Heart left ventricle (tissue), 16 donors: ENCODE measurements at regions not wholly inside any gene's neighbourhood (a gene's known extent, or its start where the extent isn't known, plus 50 kb on each side); places are given as distances from the start of the nearest gene placed in this dataset.
"Not testable (repeated sequence)": the region's sequence is repeated elsewhere in the genome, so short reads cannot be mapped to it uniquely, and the experiment has no call there.

Source experiments
- ATAC-seq, 4 donors: fragments of 200-7000 bp; cut with Tn5 transposase; one replicate each; pipeline ENCODE4 v1.9.1; 2020 to 2022; ENCODE audit warnings: moderate library complexity in 4 of 4, mild to moderate bottlenecking in 3 of 4, moderate number of reproducible peaks in 1 of 4
- DNase-seq, 5 donors: peaks; one replicate each; pipeline ENCODE4 v3.0.0-alpha.2; 2020
- H3K27ac ChIP-seq, 12 donors: fragments of 200-600 bp; sonication (generic) in 4 of 12; one replicate each; pipeline versions ENCODE4 v1.5.0 to v1.8.0; 2016 to 2022; ENCODE audit warnings: mild to moderate bottlenecking in 2 of 12
- H3K27me3 ChIP-seq, 9 donors: fragments of 200-600 bp; sonication (generic) in 2 of 9; one replicate each; pipeline versions ENCODE4 v1.5.1 to v1.8.0; 2016 to 2022; ENCODE audit warnings: mild to moderate bottlenecking in 3 of 9
- H3K36me3 ChIP-seq, 9 donors: fragments of 200-600 bp; sonication (generic) in 2 of 9; one replicate each; pipeline versions ENCODE4 v1.5.0 to v1.8.0; 2018 to 2022; ENCODE audit warnings: mild to moderate bottlenecking in 2 of 9
- H3K4me1 ChIP-seq, 12 donors: fragments of 200-600 bp; sonication (generic) in 4 of 12; one replicate each; pipeline versions ENCODE4 v1.5.0 to v1.8.0; 2016 to 2022; ENCODE audit warnings: mild to moderate bottlenecking in 3 of 12
- H3K4me3 ChIP-seq, 12 donors: fragments of 200-600 bp; sonication (generic) in 4 of 12; one replicate each; pipeline versions ENCODE4 v1.5.0 to v1.8.0; 2017 to 2022; ENCODE audit warnings: mild to moderate bottlenecking in 9 of 12, moderate library complexity in 4 of 12
- H3K9me3 ChIP-seq, 12 donors: fragments of 200-600 bp; sonication (generic) in 4 of 12; one replicate each; pipeline versions ENCODE4 v1.5.0 to v1.8.0; 2016 to 2022; ENCODE audit warnings: mild to moderate bottlenecking in 1 of 12
- POLR2A ChIP-seq, 2 donors: fragments of 450-650 bp; IDR thresholded peaks; one replicate each; pipeline ENCODE4 v1.6.1; 2017; ENCODE audit warnings: antibody characterized with exemption in 2 of 2, mild to moderate bottlenecking in 2 of 2, moderate library complexity in 2 of 2
- WGBS, 4 donors: extraction: QIAGEN DNeasy Blood & Tissue Kit in 2 of 4; methylation state at CpG; one replicate each; pipeline versions ENCODE4 v1.1.5 to v1.1.7; 2013 to 2018; 5-methylcytosine and 5-hydroxymethylcytosine counted together
- intact Hi-C, 10 donors: fragments of 100-400 bp; cut with DNase I; formaldehyde crosslinking; loops; one replicate each; pipeline versions ENCODE4 v1.11.1 to v1.14.2; 2022
- TF ChIP-seq, protein P1 (sequence below), 12 donors: fragments of 200-600 bp; sonication (generic) in 4 of 12; IDR thresholded peaks; one replicate each; pipeline versions ENCODE4 v1.5.0 to v1.8.0; 2018 to 2022; ENCODE audit warnings: antibody characterized with exemption in 12 of 12, mild to moderate bottlenecking in 5 of 12
- donor health status: ischemic (EF 13 %, LVEDD 7.1; RV severe dilation, severe dysfunction).
- donor health status: healthy with polysubstance abuse.
- donor health status: DM: no; HTN: yes; CAD: no.
- donor health status: DM: no; HTN: no; CAD: no.
- donor health status: ischemic (EF 25% LVEDD 6.9; RV normal size, moderate dysfunction).
- donor health status: ischemic (EF 25% LVEDD 5.7; RV mildly dilated, moderate dysfunction).
- donor health status: healthy.
- donor health status: DM: yes; HTN: yes; CAD: no.
- donor health status: ischemic (EF 35%, LVEDD 5.7; RV mildly dilated, moderate dysfunction).
- donor health status: nonischemic (EF 11% LVEDD 7.7; RV severe dilation, severe dysfunction).
- donor health status: DM: yes; HTN: yes; CAD: no.
- donor health status: PGD.
- donor health status: ischemic (EF 29% LVEDD 5.4; RV normal size, mild dysfunction).
- donor health status: nonischemic (EF 23%, LVEDD 6.1; RV moderate dilation, normal function).

DNA sequence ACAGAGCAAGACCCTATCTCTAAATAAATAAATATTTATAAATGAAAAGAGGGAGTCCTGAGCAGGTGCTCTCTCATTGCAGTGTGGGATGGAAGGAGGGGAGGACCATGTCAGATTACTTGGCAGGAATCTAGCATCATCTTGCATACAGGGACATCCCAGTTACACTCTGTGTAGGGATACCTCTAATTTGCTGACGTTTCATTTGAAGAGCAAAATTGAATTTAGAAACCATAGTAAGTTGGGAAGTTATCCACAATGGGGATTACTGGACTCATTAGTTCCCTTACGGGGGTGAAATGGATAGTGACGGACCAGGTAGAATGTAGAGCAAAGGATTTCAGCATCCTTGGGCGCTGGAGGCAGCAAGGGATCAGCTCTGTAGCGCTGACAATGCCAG, 52.1 kb downstream of the ARHGEF18 start:
- TF ChIP-seq, protein P1, sequence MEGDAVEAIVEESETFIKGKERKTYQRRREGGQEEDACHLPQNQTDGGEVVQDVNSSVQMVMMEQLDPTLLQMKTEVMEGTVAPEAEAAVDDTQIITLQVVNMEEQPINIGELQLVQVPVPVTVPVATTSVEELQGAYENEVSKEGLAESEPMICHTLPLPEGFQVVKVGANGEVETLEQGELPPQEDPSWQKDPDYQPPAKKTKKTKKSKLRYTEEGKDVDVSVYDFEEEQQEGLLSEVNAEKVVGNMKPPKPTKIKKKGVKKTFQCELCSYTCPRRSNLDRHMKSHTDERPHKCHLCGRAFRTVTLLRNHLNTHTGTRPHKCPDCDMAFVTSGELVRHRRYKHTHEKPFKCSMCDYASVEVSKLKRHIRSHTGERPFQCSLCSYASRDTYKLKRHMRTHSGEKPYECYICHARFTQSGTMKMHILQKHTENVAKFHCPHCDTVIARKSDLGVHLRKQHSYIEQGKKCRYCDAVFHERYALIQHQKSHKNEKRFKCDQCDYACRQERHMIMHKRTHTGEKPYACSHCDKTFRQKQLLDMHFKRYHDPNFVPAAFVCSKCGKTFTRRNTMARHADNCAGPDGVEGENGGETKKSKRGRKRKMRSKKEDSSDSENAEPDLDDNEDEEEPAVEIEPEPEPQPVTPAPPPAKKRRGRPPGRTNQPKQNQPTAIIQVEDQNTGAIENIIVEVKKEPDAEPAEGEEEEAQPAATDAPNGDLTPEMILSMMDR (IDR thresholded peaks at IDR 0.05): no peak
- no peak for TF ChIP-seq POLR2A (IDR thresholded peaks at IDR 0.05)
- Histone ChIP-seq H3K27ac (no peak overlapping the region), H3K4me3 (no peak overlapping the region), H3K9me3 (no peaks in the 10 kb centered on the region), H3K36me3 (peaks cover 0 to 17% (median 0%) of the 10 kb centered on the region in 9 donors), H3K4me1 (peaks cover 0 to 30% (median 10%) of the 10 kb centered on the region in 12 donors), H3K27me3 (no peaks in the 10 kb centered on the region)
- intact Hi-C loops: no loop called here
- no peak for ATAC-seq
- no peak for DNase-seq
- WGBS, 4 donors: 93 to 94% (median 93%) methylated on average over 5 of the region's 5 CpGs

DNA sequence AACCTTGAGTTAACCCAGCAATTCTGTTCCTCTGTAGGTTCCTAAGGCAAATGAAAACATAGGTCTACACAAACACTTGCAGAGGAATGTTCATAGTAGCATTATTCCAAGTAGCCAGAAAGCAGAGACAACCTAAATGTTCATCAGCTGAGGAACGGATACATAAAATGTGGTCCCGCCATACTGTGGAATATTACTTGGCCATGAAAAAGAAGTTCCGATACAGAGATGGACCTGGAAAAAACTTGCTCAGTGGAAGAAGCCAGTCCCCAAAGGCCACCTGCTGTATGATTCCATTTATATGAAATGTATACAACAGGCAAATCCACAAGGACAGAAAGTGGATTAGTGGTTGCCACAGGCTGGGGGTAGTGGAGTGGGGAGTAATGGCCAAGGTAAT, 53.0 kb downstream of the ARHGEF18 start:
- DNase-seq (no peak), ATAC-seq (no peak)
- Histone ChIP-seq H3K36me3 (peaks cover 0 to 17% (median 0%) of the 10 kb centered on the region in 9 donors), H3K4me3 (no peak overlapping the region), H3K27me3 (no peaks in the 10 kb centered on the region), H3K9me3 (no peaks in the 10 kb centered on the region), H3K27ac (no peak overlapping the region), H3K4me1 (peaks cover 0 to 21% (median 1%) of the 10 kb centered on the region in 12 donors)
- 95 to 98% (median 97%) methylated on average over 3 of the region's 3 CpGs for WGBS, 4 donors
- intact Hi-C loops: no loop called here
- TF ChIP-seq, protein P1 (IDR thresholded peaks at IDR 0.05): no peak
- TF ChIP-seq POLR2A (IDR thresholded peaks at IDR 0.05): no peak

DNA sequence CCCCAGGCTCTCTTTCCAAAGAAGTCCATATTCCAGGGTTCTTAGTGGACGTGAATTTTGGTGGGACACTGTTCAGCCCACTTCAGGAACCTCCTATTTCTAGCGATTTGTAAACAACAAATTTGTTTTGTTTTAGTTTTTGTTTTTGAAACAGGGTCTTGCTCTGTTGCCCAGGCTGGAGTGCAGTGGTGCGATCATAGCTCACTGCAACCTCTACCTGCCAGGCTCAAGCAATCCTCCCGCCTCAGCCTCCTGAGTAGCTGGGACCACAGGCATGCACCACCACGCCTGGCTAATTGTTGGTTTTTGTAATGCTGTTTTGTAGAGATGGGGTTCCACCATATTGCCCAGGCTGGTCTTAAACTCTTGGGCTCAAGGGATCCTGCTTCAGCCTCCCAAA, 56.7 kb downstream of the ARHGEF18 start:
- H3K4me1 ChIP-seq, ATAC-seq, H3K9me3 ChIP-seq, H3K4me3 ChIP-seq, DNase-seq, H3K27ac ChIP-seq, intact Hi-C loops, H3K27me3 ChIP-seq: not testable (repeated sequence)
- 96 to 98% (median 97%) methylated on average over 5 of the region's 5 CpGs for WGBS, 4 donors
- H3K36me3 ChIP-seq: peaks cover 0 to 17% (median 0%) of the 10 kb centered on the region in 9 donors

DNA sequence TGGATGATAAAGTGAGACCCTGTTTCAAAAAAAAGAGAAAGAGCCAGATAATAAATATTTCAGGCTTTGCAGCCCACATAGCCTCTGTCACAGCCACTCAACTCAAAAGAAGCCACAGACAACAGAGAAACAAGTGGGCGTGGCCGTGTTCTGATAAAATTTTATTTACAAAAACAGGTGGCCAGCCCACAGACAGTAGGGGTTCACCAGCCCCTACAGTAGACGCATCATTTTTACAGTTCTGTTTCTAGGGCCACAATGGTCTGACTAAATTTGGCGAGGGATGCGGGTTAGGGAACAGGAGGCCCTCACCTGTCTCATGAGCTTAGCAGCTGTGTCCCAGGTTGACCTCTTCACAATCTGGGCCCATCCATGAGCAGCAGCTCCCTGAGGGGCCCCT, 59.5 kb downstream of the ARHGEF18 start:
- Histone ChIP-seq H3K4me3 (no peak overlapping the region), H3K27ac (no peak overlapping the region), H3K27me3 (no peaks in the 10 kb centered on the region), H3K36me3 (peaks cover 0 to 6% (median 3%) of the 10 kb centered on the region in 9 donors), H3K4me1 (no peaks in the 10 kb centered on the region), H3K9me3 (no peaks in the 10 kb centered on the region)
- DNase-seq (no peak), ATAC-seq (no peak)
- TF ChIP-seq, protein P1 (IDR thresholded peaks at IDR 0.05): no peak
- no peak for TF ChIP-seq POLR2A (IDR thresholded peaks at IDR 0.05)
- WGBS, 4 donors: 91 to 97% (median 94%) methylated on average over 5 of the region's 5 CpGs
- intact Hi-C loops: no loop called here

DNA sequence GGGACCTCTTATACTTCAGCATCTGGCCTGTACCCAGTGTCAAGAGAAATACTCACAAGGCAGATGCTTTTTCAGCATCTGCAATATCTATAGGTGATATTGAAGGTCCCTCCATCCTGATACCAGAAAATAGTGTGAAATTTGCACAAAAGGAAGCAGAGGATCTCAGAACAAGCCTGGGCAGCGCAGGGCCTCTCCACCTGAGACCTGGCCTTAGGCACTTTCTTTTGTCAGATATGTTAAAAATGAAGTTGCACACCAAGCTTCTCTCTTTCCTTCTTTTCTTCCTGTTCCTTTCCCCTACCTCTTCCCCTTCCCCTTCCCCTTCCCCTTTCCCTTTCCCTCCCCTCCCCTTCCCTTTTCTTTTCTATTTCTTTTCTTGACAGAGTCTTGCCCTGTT, 62.2 kb downstream of the ARHGEF18 start:
- H3K27ac ChIP-seq: no peak overlapping the region
- intact Hi-C loops: no loop called here
- WGBS, 4 donors: 89 to 100% (median 100%) methylated on average over 1 of the region's 1 CpG
- ATAC-seq (no peak), DNase-seq (no peak)
- no peaks in the 10 kb centered on the region for H3K27me3 ChIP-seq
- H3K9me3 ChIP-seq: no peaks in the 10 kb centered on the region
- no peak overlapping the region for H3K4me3 ChIP-seq
- TF ChIP-seq, protein P1 (IDR thresholded peaks at IDR 0.05): no peak
- TF ChIP-seq POLR2A (IDR thresholded peaks at IDR 0.05): no peak
- H3K4me1 ChIP-seq: peaks cover 0 to 3% (median 0%) of the 10 kb centered on the region in 12 donors
- peaks cover 0 to 6% (median 0%) of the 10 kb centered on the region in 9 donors for H3K36me3 ChIP-seq
